ENCODE measurements at regions not wholly inside any gene's neighbourhood (a gene's known extent, or its start where the extent isn't known, plus 50 kb on each side); places are given as distances from the start of the nearest gene placed in this dataset.

- TF ChIP-seq, protein P1, sequence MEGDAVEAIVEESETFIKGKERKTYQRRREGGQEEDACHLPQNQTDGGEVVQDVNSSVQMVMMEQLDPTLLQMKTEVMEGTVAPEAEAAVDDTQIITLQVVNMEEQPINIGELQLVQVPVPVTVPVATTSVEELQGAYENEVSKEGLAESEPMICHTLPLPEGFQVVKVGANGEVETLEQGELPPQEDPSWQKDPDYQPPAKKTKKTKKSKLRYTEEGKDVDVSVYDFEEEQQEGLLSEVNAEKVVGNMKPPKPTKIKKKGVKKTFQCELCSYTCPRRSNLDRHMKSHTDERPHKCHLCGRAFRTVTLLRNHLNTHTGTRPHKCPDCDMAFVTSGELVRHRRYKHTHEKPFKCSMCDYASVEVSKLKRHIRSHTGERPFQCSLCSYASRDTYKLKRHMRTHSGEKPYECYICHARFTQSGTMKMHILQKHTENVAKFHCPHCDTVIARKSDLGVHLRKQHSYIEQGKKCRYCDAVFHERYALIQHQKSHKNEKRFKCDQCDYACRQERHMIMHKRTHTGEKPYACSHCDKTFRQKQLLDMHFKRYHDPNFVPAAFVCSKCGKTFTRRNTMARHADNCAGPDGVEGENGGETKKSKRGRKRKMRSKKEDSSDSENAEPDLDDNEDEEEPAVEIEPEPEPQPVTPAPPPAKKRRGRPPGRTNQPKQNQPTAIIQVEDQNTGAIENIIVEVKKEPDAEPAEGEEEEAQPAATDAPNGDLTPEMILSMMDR (IDR thresholded peaks at IDR 0.05; ENCODE audit: low read depth, low read length, poor library complexity, severe bottlenecking): no peak
- TF ChIP-seq EZH2phosphoT487 (IDR thresholded peaks at IDR 0.05; ENCODE audit: borderline replicate concordance, low read length): no peak
Observed at GRCh38 chr1:29590583-29591565, 354.6 kb downstream of the PTPRU start.
